ENCODE measurements at regions not wholly inside any gene's neighbourhood (a gene's known extent, or its start where the extent isn't known, plus 50 kb on each side); places are given as distances from the start of the nearest gene placed in this dataset.

- no peak for DNase-seq (ENCODE audit: low read depth)
- TF ChIP-seq CTCF (IDR thresholded peaks at IDR 0.05; ENCODE audit: low read depth, low read length) (no peak), MYC (IDR thresholded peaks at IDR 0.05; ENCODE audit: low read depth, low read length) (no peak), MAX (IDR thresholded peaks at IDR 0.05; ENCODE audit: low read depth, low read length) (no peak), POLR2A (IDR thresholded peaks at IDR 0.05; ENCODE audit: extremely low read depth, insufficient read length) (no peak)
These were observed 83.2 kb upstream of the HNF1B start for GRCh38 chr17:37827905-37828650.

GRCh38 chr17:37826497-37827430 lies 81.9 kb upstream of the HNF1B start:
- H3K4me3 ChIP-seq (ENCODE audit: low read depth, low read length) = no peak overlapping the region
- DNase-seq (ENCODE audit: low read depth) = peak; percentile 86
- TF ChIP-seq MAX (IDR thresholded peaks at IDR 0.05; ENCODE audit: low read depth, low read length) = no peak
- TF ChIP-seq POLR2A (IDR thresholded peaks at IDR 0.05; ENCODE audit: extremely low read depth, insufficient read length) = no peak
- no peak; the same call in 1 of the 2 replicates for TF ChIP-seq MYC (IDR thresholded peaks at IDR 0.05; ENCODE audit: low read depth, low read length)
- TF ChIP-seq CTCF (IDR thresholded peaks at IDR 0.05; ENCODE audit: low read depth, low read length) = no peak

More at GRCh38 chr17:37827905-37828650, 83.2 kb upstream of the HNF1B start:
- H3K4me3 ChIP-seq (ENCODE audit: low read depth, low read length) = peak overlapping the region; percentile 46

GRCh38 chr17:37825851-37826250 lies 81.0 kb upstream of the HNF1B start:
- DNase-seq (ENCODE audit: low read depth) = no peak
- H3K4me3 ChIP-seq (ENCODE audit: low read depth, low read length) = no peak overlapping the region
- no peak for TF ChIP-seq MAX (IDR thresholded peaks at IDR 0.05; ENCODE audit: low read depth, low read length)
- TF ChIP-seq MYC (IDR thresholded peaks at IDR 0.05; ENCODE audit: low read depth, low read length) = no peak
- TF ChIP-seq POLR2A (IDR thresholded peaks at IDR 0.05; ENCODE audit: extremely low read depth, insufficient read length) = no peak
- no peak for TF ChIP-seq CTCF (IDR thresholded peaks at IDR 0.05; ENCODE audit: low read depth, low read length)

- DNase-seq (ENCODE audit: low read depth) = peak; percentile 39
- TF ChIP-seq MAX (IDR thresholded peaks at IDR 0.05; ENCODE audit: low read depth, low read length) (peak; percentile 61; the same call in 1 of the 2 replicates), POLR2A (IDR thresholded peaks at IDR 0.05; ENCODE audit: extremely low read depth, insufficient read length) (no peak), CTCF (IDR thresholded peaks at IDR 0.05; ENCODE audit: low read depth, low read length) (no peak)
- H3K4me3 ChIP-seq (ENCODE audit: low read depth, low read length) = no peak overlapping the region
These were observed 80.0 kb upstream of the HNF1B start for GRCh38 chr17:37824534-37825485.

GRCh38 chr17:37823996-37824395 lies 79.1 kb upstream of the HNF1B start:
- DNase-seq (ENCODE audit: low read depth) = peak; percentile 25
- H3K4me3 ChIP-seq (ENCODE audit: low read depth, low read length) = no peak overlapping the region
- no peak for TF ChIP-seq MYC (IDR thresholded peaks at IDR 0.05; ENCODE audit: low read depth, low read length)
- TF ChIP-seq MAX (IDR thresholded peaks at IDR 0.05; ENCODE audit: low read depth, low read length) = no peak
- TF ChIP-seq CTCF (IDR thresholded peaks at IDR 0.05; ENCODE audit: low read depth, low read length) = no peak
- TF ChIP-seq POLR2A (IDR thresholded peaks at IDR 0.05; ENCODE audit: extremely low read depth, insufficient read length) = no peak

All from NB4 (cell line).